ENCODE measurements at regions not wholly inside any gene's neighbourhood (a gene's known extent, or its start where the extent isn't known, plus 50 kb on each side); places are given as distances from the start of the nearest gene placed in this dataset.
"Not testable (repeated sequence)": the region's sequence is repeated elsewhere in the genome, so short reads cannot be mapped to it uniquely, and the experiment has no call there.

GRCh38 chr3:66633402-66634381 lies 132.9 kb upstream of the LRIG1 start:
- DNase-seq, result no peak

- DNase-seq, result no peak
These were observed 137.9 kb upstream of the LRIG1 start for GRCh38 chr3:66638717-66639116.

- no peak for DNase-seq
These were observed 139.1 kb upstream of the LRIG1 start for GRCh38 chr3:66639809-66640356.

GRCh38 chr3:66642019-66642418 lies 141.2 kb upstream of the LRIG1 start:
- DNase-seq, result no peak

GRCh38 chr3:66642484-66642883 lies 141.7 kb upstream of the LRIG1 start:
- no peak for DNase-seq

GRCh38 chr3:66644549-66644948 lies 143.7 kb upstream of the LRIG1 start:
- no peak for DNase-seq

- no peak for DNase-seq
These were observed 148.2 kb upstream of the LRIG1 start for GRCh38 chr3:66648975-66649374.

GRCh38 chr3:66651520-66651919 lies 150.7 kb upstream of the LRIG1 start:
- not testable (repeated sequence) for DNase-seq

- DNase-seq, result not testable (repeated sequence)
These were observed 151.3 kb upstream of the LRIG1 start for GRCh38 chr3:66652100-66652499.

GRCh38 chr3:66655044-66655443 lies 154.2 kb upstream of the LRIG1 start:
- no peak for DNase-seq

GRCh38 chr3:66655671-66656070 lies 154.8 kb upstream of the LRIG1 start:
- no peak for DNase-seq

- no peak for DNase-seq
These were observed 155.8 kb upstream of the LRIG1 start for GRCh38 chr3:66656609-66657008.

- no peak for DNase-seq
These were observed 158.2 kb upstream of the LRIG1 start for GRCh38 chr3:66659056-66659455.

GRCh38 chr3:66661628-66662027 lies 160.8 kb upstream of the LRIG1 start:
- no peak for DNase-seq

GRCh38 chr3:66662894-66663293 lies 162.1 kb upstream of the LRIG1 start:
- DNase-seq, result no peak

GRCh38 chr3:66665021-66665695 lies 164.3 kb upstream of the LRIG1 start:
- DNase-seq, result no peak

- no peak for DNase-seq
These were observed 165.5 kb upstream of the LRIG1 start for GRCh38 chr3:66666362-66666761.

GRCh38 chr3:66667263-66667662 lies 166.4 kb upstream of the LRIG1 start:
- DNase-seq, result no peak

- no peak for DNase-seq
These were observed 170.5 kb upstream of the LRIG1 start for GRCh38 chr3:66671291-66671690.

GRCh38 chr3:66672830-66673229 lies 172.0 kb upstream of the LRIG1 start:
- no peak for DNase-seq

- DNase-seq, result no peak
These were observed 172.5 kb upstream of the LRIG1 start for GRCh38 chr3:66673293-66673692.

GRCh38 chr3:66675366-66675765 lies 174.5 kb upstream of the LRIG1 start:
- DNase-seq, result no peak

- DNase-seq, result no peak
These were observed 191.4 kb upstream of the LRIG1 start for GRCh38 chr3:66692042-66692765.
